Breast epithelium (tissue), 3 donors: ENCODE measurements at regions not wholly inside any gene's neighbourhood (a gene's known extent, or its start where the extent isn't known, plus 50 kb on each side); places are given as distances from the start of the nearest gene placed in this dataset.

Experiments used
- POLR2A ChIP-seq: fragments of 450-650 bp; IDR thresholded peaks from one replicate; pipeline ENCODE4 v1.6.1; 2016; ENCODE audit warnings: antibody characterized with exemption, mild to moderate bottlenecking, moderate library complexity
- POLR2AphosphoS5 ChIP-seq, 3 donors: sonication (generic); formaldehyde crosslinking; IDR thresholded peaks; one replicate each; pipeline ENCODE4 v1.6.1; 2017; ENCODE audit warnings: antibody characterized with exemption in 3 of 3
- TF ChIP-seq, protein P1 (sequence below), 3 donors: fragments of 450-650 bp; IDR thresholded peaks; one replicate each; pipeline ENCODE4 v1.5.1; 2016 to 2017; ENCODE audit warnings: antibody characterized with exemption in 3 of 3, mild to moderate bottlenecking in 3 of 3, moderate library complexity in 3 of 3

DNA sequence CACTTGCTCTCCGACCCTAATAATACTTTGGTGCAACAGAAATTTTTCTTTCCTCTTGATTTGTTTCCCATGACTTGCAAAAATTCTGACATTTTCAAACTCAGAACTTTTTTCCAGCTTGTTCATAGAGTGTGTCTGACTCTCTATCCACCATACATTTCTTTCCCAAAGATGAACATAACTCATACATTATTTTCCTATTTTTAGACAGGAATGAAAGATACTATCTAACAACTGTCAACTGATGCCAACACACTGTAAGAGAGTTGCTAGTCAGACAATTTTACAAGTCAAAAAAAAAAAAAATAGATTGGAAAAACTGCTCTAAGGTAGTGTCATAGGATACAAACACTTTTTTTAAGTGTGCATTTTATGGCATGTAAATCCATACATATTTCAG lies 1001.0 kb upstream of the WWC1 start:
- TF ChIP-seq, protein P1, sequence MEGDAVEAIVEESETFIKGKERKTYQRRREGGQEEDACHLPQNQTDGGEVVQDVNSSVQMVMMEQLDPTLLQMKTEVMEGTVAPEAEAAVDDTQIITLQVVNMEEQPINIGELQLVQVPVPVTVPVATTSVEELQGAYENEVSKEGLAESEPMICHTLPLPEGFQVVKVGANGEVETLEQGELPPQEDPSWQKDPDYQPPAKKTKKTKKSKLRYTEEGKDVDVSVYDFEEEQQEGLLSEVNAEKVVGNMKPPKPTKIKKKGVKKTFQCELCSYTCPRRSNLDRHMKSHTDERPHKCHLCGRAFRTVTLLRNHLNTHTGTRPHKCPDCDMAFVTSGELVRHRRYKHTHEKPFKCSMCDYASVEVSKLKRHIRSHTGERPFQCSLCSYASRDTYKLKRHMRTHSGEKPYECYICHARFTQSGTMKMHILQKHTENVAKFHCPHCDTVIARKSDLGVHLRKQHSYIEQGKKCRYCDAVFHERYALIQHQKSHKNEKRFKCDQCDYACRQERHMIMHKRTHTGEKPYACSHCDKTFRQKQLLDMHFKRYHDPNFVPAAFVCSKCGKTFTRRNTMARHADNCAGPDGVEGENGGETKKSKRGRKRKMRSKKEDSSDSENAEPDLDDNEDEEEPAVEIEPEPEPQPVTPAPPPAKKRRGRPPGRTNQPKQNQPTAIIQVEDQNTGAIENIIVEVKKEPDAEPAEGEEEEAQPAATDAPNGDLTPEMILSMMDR (IDR thresholded peaks at IDR 0.05), result no peak
- TF ChIP-seq POLR2A (no peak), POLR2AphosphoS5 (IDR thresholded peaks at IDR 0.05) (no peak)
